Right lobe of liver (tissue), 4 donors: ENCODE measurements at regions not wholly inside any gene's neighbourhood (a gene's known extent, or its start where the extent isn't known, plus 50 kb on each side); places are given as distances from the start of the nearest gene placed in this dataset.

Experiments
- POLR2A ChIP-seq: fragments of 450-650 bp; IDR thresholded peaks from one replicate; pipeline ENCODE4 v1.6.1; 2017; ENCODE audit warnings: antibody characterized with exemption, mild to moderate bottlenecking
- TF ChIP-seq, protein P1 (sequence below), 4 donors: fragments of 200-600 bp in 3 of 4; fragments of 450-650 bp in 1 of 4; IDR thresholded peaks; one replicate each; pipeline versions ENCODE4 v1.5.1 to v1.8.0; 2016 to 2022; ENCODE audit warnings: antibody characterized with exemption in 4 of 4, mild to moderate bottlenecking in 2 of 4
- donor health status: DM: no; HTN: no; CAD: no.
- donor health status: DM: no; HTN: no; CAD: no.
- donor health status: DM: no; HTN: yes; CAD: no.

- TF ChIP-seq, protein P1, sequence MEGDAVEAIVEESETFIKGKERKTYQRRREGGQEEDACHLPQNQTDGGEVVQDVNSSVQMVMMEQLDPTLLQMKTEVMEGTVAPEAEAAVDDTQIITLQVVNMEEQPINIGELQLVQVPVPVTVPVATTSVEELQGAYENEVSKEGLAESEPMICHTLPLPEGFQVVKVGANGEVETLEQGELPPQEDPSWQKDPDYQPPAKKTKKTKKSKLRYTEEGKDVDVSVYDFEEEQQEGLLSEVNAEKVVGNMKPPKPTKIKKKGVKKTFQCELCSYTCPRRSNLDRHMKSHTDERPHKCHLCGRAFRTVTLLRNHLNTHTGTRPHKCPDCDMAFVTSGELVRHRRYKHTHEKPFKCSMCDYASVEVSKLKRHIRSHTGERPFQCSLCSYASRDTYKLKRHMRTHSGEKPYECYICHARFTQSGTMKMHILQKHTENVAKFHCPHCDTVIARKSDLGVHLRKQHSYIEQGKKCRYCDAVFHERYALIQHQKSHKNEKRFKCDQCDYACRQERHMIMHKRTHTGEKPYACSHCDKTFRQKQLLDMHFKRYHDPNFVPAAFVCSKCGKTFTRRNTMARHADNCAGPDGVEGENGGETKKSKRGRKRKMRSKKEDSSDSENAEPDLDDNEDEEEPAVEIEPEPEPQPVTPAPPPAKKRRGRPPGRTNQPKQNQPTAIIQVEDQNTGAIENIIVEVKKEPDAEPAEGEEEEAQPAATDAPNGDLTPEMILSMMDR (IDR thresholded peaks at IDR 0.05) = no peak
- no peak for TF ChIP-seq POLR2A
Observed at GRCh38 chr2:81087646-81088045, 783.1 kb upstream of the LRRTM1 start.
